ENCODE measurements at regions not wholly inside any gene's neighbourhood (a gene's known extent, or its start where the extent isn't known, plus 50 kb on each side); places are given as distances from the start of the nearest gene placed in this dataset.

- Histone ChIP-seq H3K27me3 (ENCODE audit: control insufficient read depth in 4 of 4, insufficient read depth in 4 of 4, low read length in 3 of 4) (no peaks in the 10 kb centered on the region), H3K9me3 (ENCODE audit: control insufficient read depth in 4 of 4, low read length in 3 of 4) (no peaks in the 10 kb centered on the region), H3K4me1 (ENCODE audit: control insufficient read depth in 4 of 4, insufficient read depth in 4 of 4, low read length in 3 of 4) (peaks cover 0 to 2% (median under 1%) of the 10 kb centered on the region in 4 donors), H3K9ac (ENCODE audit: low read depth in 1 of 2, low read length in 2 of 2) (no peak overlapping the region), H3K36me3 (ENCODE audit: control insufficient read depth in 4 of 4, insufficient read depth in 3 of 4, low read depth in 1 of 4, low read length in 3 of 4) (no peaks in the 10 kb centered on the region), H3K27ac (ENCODE audit: low read depth in 1 of 2, low read length in 2 of 2) (no peak overlapping the region), H3K4me3 (ENCODE audit: low read depth in 1 of 3, low read length in 3 of 3) (no peak overlapping the region)
- TF ChIP-seq EGR1 (IDR thresholded peaks at IDR 0.05; ENCODE audit: low read depth in 2 of 2) (no peak), RAD21 (IDR thresholded peaks at IDR 0.05) (no peak), ATF3 (IDR thresholded peaks at IDR 0.05) (no peak), HNF4G (IDR thresholded peaks at IDR 0.05) (no peak)
- DNase-seq (ENCODE audit: low spot score): no peak
- WGBS: 66% methylated on average over 2 of the region's 2 CpGs
Observed at GRCh38 chr13:80550971-80551441, 210.1 kb upstream of the SPRY2 start.

- TF ChIP-seq SP1 (IDR thresholded peaks at IDR 0.05): no peak
- no peak for TF ChIP-seq TAF1 (conservative IDR thresholded peaks at IDR 0.05)
- no peak for TF ChIP-seq JUND (IDR thresholded peaks at IDR 0.05)
- no peak for TF ChIP-seq MAX (IDR thresholded peaks at IDR 0.05)
- no peak for TF ChIP-seq REST (IDR thresholded peaks at IDR 0.05)
- no peak for TF ChIP-seq CTCF (IDR thresholded peaks at IDR 0.05; ENCODE audit: low read depth, low read length, missing input control)
- no peak for TF ChIP-seq RAD21 (IDR thresholded peaks at IDR 0.05)
- no peak for TF ChIP-seq FOXA2 (IDR thresholded peaks at IDR 0.05)
- no peak for TF ChIP-seq EGR1 (IDR thresholded peaks at IDR 0.05; ENCODE audit: low read depth in 2 of 2)
- TF ChIP-seq FOXA1 (IDR thresholded peaks at IDR 0.05): no peak
- TF ChIP-seq YY1 (IDR thresholded peaks at IDR 0.05): no peak
- TF ChIP-seq NR2F2 (IDR thresholded peaks at IDR 0.05): no peak
- TF ChIP-seq HNF4A (conservative IDR thresholded peaks at IDR 0.05): no peak
- no peak for TF ChIP-seq HNF4G (IDR thresholded peaks at IDR 0.05)
- TF ChIP-seq GABPA (IDR thresholded peaks at IDR 0.05 in 1 of 2, conservative IDR thresholded peaks at IDR 0.05 in 1 of 2): no peak
- TF ChIP-seq ATF3 (IDR thresholded peaks at IDR 0.05): no peak
- Histone ChIP-seq H3K4me1 (ENCODE audit: control insufficient read depth in 4 of 4, insufficient read depth in 4 of 4, low read length in 3 of 4) (no peaks in the 10 kb centered on the region), H3K4me3 (ENCODE audit: low read depth in 1 of 3, low read length in 3 of 3) (no peak overlapping the region), H3K9me3 (ENCODE audit: control insufficient read depth in 4 of 4, low read length in 3 of 4) (peaks cover 0 to 5% (median 0%) of the 10 kb centered on the region in 4 donors), H3K36me3 (ENCODE audit: control insufficient read depth in 4 of 4, insufficient read depth in 3 of 4, low read depth in 1 of 4, low read length in 3 of 4) (no peaks in the 10 kb centered on the region), H3K27me3 (ENCODE audit: control insufficient read depth in 4 of 4, insufficient read depth in 4 of 4, low read length in 3 of 4) (no peaks in the 10 kb centered on the region), H3K9ac (ENCODE audit: low read depth in 1 of 2, low read length in 2 of 2) (no peak overlapping the region), H3K27ac (ENCODE audit: low read depth in 1 of 2, low read length in 2 of 2) (no peak overlapping the region)
- no peak for DNase-seq (ENCODE audit: low spot score)
Observed at GRCh38 chr13:80548915-80549314, 208.0 kb upstream of the SPRY2 start.
